ENCODE measurements at regions not wholly inside any gene's neighbourhood (a gene's known extent, or its start where the extent isn't known, plus 50 kb on each side); places are given as distances from the start of the nearest gene placed in this dataset.
"Not testable (repeated sequence)": the region's sequence is repeated elsewhere in the genome, so short reads cannot be mapped to it uniquely, and the experiment has no call there.

- not testable (repeated sequence) for DNase-seq
Measured at GRCh38 chr2:95654897-95655296, 63.1 kb downstream of the TRIM43 start.

- not testable (repeated sequence) for DNase-seq
Measured at GRCh38 chr2:95656553-95656952, 64.8 kb downstream of the TRIM43 start.

GRCh38 chr2:95657937-95658336 is 66.1 kb downstream of the TRIM43 start:
- not testable (repeated sequence) for DNase-seq

GRCh38 chr2:95660766-95661562 is 69.2 kb downstream of the TRIM43 start:
- DNase-seq = not testable (repeated sequence)

GRCh38 chr2:95663471-95664441 is 72.0 kb downstream of the TRIM43 start:
- DNase-seq = not testable (repeated sequence)

- DNase-seq = peak; percentile 21
Measured at GRCh38 chr2:95666636-95667035, 74.8 kb downstream of the TRIM43 start.

GRCh38 chr2:95667480-95667879 is 75.7 kb downstream of the TRIM43 start:
- no peak for DNase-seq

GRCh38 chr2:95668934-95669333 is 77.1 kb downstream of the TRIM43 start:
- DNase-seq = not testable (repeated sequence)

GRCh38 chr2:95669441-95669991 is 77.7 kb downstream of the TRIM43 start:
- no peak for DNase-seq

- DNase-seq = no peak
Measured at GRCh38 chr2:95670167-95670566, 78.4 kb downstream of the TRIM43 start.

GRCh38 chr2:95670686-95671085 is 78.9 kb downstream of the TRIM43 start:
- no peak for DNase-seq

GRCh38 chr2:95671171-95671570 is 79.4 kb downstream of the TRIM43 start:
- DNase-seq = not testable (repeated sequence)

- not testable (repeated sequence) for DNase-seq
Measured at GRCh38 chr2:95671992-95672391, 80.2 kb downstream of the TRIM43 start.

- DNase-seq = not testable (repeated sequence)
Measured at GRCh38 chr2:95672500-95672899, 80.7 kb downstream of the TRIM43 start.

GRCh38 chr2:95674186-95674585 is 82.4 kb downstream of the TRIM43 start:
- DNase-seq = no peak

- not testable (repeated sequence) for DNase-seq
Measured at GRCh38 chr2:95676573-95676972, 84.8 kb downstream of the TRIM43 start.

- DNase-seq = no peak
Measured at GRCh38 chr2:95677346-95677745, 85.5 kb downstream of the TRIM43 start.

- DNase-seq = not testable (repeated sequence)
Measured at GRCh38 chr2:95677833-95678232, 86.0 kb downstream of the TRIM43 start.

GRCh38 chr2:95681158-95681557 is 89.4 kb downstream of the TRIM43 start:
- not testable (repeated sequence) for DNase-seq

GRCh38 chr2:95681589-95682081 is 89.8 kb downstream of the TRIM43 start:
- peak; percentile 64 for DNase-seq

- not testable (repeated sequence) for DNase-seq
Measured at GRCh38 chr2:95682889-95683517, 91.2 kb downstream of the TRIM43 start.

GRCh38 chr2:95685513-95685912 is 93.7 kb downstream of the TRIM43 start:
- no peak for DNase-seq

All from DMS53 (cell line).